Smooth muscle cell (in vitro differentiated cells): ENCODE measurements at regions not wholly inside any gene's neighbourhood (a gene's known extent, or its start where the extent isn't known, plus 50 kb on each side); places are given as distances from the start of the nearest gene placed in this dataset.

Experiments used
- DNase-seq: peaks from one replicate; lab custom pipeline; 2025; ENCODE audit not compliant: unreplicated experiment; lab: John Stamatoyannopoulos, UW
- H2AFZ ChIP-seq: fragments of 200-600 bp; sonication (generic); 2 replicates; pipeline ENCODE4 v1.6.0; 2016; ENCODE audit warnings: antibody characterized with exemption, low read depth, mild to moderate bottlenecking
- H3F3A ChIP-seq: fragments of 200-600 bp; sonication (generic); 2 replicates; pipeline ENCODE4 v1.6.0; 2017; ENCODE audit warnings: antibody characterized with exemption, low read depth
- H3K27ac ChIP-seq: fragments of 200-600 bp; sonication (generic); 2 replicates; pipeline ENCODE4 v1.5.1; 2016; ENCODE audit warnings: low read depth, mild to moderate bottlenecking
- H3K27me3 ChIP-seq: fragments of 200-600 bp; sonication (generic); 2 replicates; pipeline ENCODE4 v1.6.1; 2016; ENCODE audit warnings: low read depth, mild to moderate bottlenecking
- H3K36me3 ChIP-seq: fragments of 200-600 bp; sonication (generic); 2 replicates; pipeline ENCODE4 v1.5.1; 2016; ENCODE audit warnings: low read depth
- H3K4me1 ChIP-seq: fragments of 200-600 bp; sonication (generic); 2 replicates; pipeline ENCODE4 v1.5.1; 2016; ENCODE audit warnings: low read depth
- H3K4me2 ChIP-seq: fragments of 200-600 bp; sonication (generic); 2 replicates; pipeline ENCODE4 v1.6.0; 2016; ENCODE audit warnings: mild to moderate bottlenecking
- H3K4me3 ChIP-seq: fragments of 200-600 bp; sonication (generic); 2 replicates; pipeline ENCODE4 v1.5.1; 2016; ENCODE audit warnings: mild to moderate bottlenecking
- H3K79me2 ChIP-seq: fragments of 200-600 bp; sonication (generic); 2 replicates; pipeline ENCODE4 v1.6.0; 2016; ENCODE audit warnings: low read depth, mild to moderate bottlenecking
- H3K9ac ChIP-seq: fragments of 200-600 bp; sonication (generic); 2 replicates; pipeline ENCODE4 v1.6.0; 2016; ENCODE audit warnings: low read depth
- H3K9me3 ChIP-seq: fragments of 200-600 bp; sonication (generic); replicated peaks from 2 replicates; pipeline ENCODE4 v1.5.1; 2016; ENCODE audit warnings: low read depth
- H4K20me1 ChIP-seq: fragments of 200-600 bp; sonication (generic); 2 replicates; pipeline ENCODE4 v1.6.0; 2016; ENCODE audit warnings: low read depth
- WGBS: methylation state at CpG from one replicate; pipeline ENCODE4 v1.1.7; 2016; ENCODE audit warnings: low lambda C conversion rate; 5-methylcytosine and 5-hydroxymethylcytosine counted together
- TF ChIP-seq, protein P1 (sequence below): fragments of 200-600 bp; sonication (generic); IDR thresholded peaks from 2 replicates; pipeline ENCODE4 v1.5.1; 2017; ENCODE audit warnings: borderline replicate concordance, mild to moderate bottlenecking, antibody characterized with exemption; ENCODE audit not compliant: insufficient read depth, poor library complexity, severe bottlenecking

DNA sequence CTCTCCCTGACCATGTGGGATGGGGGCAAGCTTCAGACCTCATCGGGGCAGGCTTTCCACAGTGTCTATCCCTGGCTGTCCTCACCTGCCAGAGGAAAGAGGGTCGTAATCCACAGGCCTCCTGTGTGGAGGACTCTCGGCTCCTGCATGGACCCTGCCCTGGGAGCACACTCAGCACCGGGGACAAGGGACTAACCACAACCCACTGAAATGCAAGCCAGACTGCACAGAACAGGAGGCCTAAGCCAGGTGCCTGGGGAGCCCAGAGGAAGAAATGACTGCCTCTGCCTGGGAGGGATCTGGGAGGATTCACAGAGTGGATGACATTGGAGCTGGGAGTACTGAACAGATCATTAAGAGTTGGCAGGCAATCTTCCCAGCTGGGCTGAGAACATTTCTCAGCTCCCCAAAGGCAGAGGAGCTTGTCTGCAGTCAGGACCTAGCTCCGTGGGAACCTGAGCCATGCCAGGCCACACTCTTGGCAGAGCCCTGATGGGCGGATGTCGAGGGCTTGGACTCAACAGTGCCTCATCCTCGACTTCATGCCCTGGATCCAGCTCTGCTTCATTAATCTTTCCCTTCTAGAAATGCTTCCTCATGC lies 213.4 kb downstream of the USP6NL start:
- no peaks in the 10 kb centered on the region for H3K9me3 ChIP-seq
- TF ChIP-seq, protein P1, sequence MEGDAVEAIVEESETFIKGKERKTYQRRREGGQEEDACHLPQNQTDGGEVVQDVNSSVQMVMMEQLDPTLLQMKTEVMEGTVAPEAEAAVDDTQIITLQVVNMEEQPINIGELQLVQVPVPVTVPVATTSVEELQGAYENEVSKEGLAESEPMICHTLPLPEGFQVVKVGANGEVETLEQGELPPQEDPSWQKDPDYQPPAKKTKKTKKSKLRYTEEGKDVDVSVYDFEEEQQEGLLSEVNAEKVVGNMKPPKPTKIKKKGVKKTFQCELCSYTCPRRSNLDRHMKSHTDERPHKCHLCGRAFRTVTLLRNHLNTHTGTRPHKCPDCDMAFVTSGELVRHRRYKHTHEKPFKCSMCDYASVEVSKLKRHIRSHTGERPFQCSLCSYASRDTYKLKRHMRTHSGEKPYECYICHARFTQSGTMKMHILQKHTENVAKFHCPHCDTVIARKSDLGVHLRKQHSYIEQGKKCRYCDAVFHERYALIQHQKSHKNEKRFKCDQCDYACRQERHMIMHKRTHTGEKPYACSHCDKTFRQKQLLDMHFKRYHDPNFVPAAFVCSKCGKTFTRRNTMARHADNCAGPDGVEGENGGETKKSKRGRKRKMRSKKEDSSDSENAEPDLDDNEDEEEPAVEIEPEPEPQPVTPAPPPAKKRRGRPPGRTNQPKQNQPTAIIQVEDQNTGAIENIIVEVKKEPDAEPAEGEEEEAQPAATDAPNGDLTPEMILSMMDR: no peak
- no peaks in the 10 kb centered on the region for H3K79me2 ChIP-seq
- H3F3A ChIP-seq: no peaks in the 10 kb centered on the region
- no peaks in the 10 kb centered on the region for H4K20me1 ChIP-seq
- no peak overlapping the region for H3K9ac ChIP-seq
- H3K4me1 ChIP-seq: peaks cover 3% of the 10 kb centered on the region
- no peak overlapping the region for H3K27ac ChIP-seq
- H2AFZ ChIP-seq: no peak overlapping the region
- H3K4me2 ChIP-seq: no peak overlapping the region
- H3K4me3 ChIP-seq: no peak overlapping the region
- WGBS: 88% methylated on average over 8 of the region's 8 CpGs
- no peak for DNase-seq
- H3K27me3 ChIP-seq: no peaks in the 10 kb centered on the region
- H3K36me3 ChIP-seq: no peaks in the 10 kb centered on the region

DNA sequence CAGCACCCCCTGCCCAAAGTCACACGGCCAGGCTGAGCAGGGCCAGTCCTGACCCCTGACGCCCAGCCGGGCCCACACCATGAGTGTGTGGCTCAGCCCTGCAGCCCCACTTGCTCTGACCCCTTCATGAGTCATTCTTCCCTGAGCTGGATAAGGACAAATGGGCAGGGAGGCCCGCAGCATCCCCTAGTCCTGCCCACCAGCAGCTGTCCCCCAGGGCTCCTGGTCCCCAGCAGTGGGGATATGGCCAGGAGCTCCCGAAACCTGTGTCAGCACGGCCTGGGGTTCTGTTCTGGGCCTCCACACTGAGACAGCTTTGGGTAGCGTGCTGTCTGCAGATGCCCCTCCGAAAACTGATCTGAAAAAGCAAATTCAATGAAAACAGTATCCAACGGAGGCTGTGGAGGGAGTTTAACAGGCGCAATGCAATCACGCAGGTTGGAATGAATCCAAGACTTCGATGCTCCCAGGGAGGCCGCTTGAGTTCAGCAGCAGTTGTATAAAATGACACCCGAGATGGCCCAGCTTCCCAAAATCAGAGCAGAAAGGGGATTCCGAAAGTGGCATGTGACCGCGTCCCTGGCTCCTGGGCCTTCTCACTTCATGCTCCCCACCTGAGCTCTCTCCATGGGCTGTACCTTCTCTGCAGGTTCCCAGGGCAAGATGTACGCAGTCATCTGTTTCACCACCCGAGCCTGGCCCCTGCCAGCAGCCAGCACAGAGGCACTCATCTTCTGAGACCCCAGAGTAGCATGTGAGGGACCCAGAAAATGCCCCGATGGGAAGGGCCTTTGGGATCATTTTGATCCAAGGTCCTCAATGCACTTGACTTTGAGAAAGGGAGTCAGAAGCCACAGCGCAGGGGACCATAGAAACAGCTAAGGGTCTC lies 214.1 kb downstream of the USP6NL start:
- Histone ChIP-seq H3K36me3 (no peaks in the 10 kb centered on the region), H3K4me2 (no peak overlapping the region), H3F3A (no peaks in the 10 kb centered on the region), H3K79me2 (no peaks in the 10 kb centered on the region), H3K9me3 (no peaks in the 10 kb centered on the region), H3K4me1 (peaks cover 3% of the 10 kb centered on the region), H4K20me1 (no peaks in the 10 kb centered on the region), H2AFZ (no peak overlapping the region), H3K27me3 (no peaks in the 10 kb centered on the region), H3K9ac (no peak overlapping the region), H3K27ac (no peak overlapping the region), H3K4me3 (no peak overlapping the region)
- TF ChIP-seq, protein P1: no peak
- no peak for DNase-seq
- WGBS: 83% methylated on average over 21 of the region's 21 CpGs

DNA sequence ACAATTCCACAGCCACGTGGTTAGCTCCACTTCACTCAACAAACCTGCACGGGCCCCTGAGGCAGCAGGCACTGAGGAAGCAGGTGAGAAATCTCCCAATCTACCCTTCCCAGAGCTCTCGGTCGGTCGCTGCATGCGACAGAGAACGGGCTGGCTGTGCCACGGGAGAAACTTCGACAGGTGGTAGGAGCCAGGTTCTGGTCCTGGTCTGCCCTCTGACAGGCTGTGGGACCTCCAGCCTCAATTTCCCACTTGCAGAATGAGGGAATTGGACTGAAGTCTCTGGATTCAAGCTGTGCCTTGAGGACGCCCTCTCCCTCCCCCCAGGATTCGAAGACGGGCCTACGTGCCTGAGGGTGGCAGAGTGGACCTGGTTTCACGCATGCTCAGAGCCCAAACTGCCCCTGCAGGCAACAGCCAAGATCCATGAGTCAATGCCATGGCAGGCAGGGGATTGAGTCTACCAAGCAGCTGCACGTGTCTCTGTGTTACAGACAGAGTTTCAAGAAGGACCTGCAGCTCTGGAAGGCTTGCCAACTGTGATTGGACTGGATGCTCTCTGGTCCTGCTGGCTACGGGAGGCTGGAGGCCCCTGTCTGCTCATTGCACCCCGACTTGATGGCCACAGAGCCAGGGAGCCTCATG lies 215.0 kb downstream of the USP6NL start:
- Histone ChIP-seq H4K20me1 (no peaks in the 10 kb centered on the region), H3K79me2 (no peaks in the 10 kb centered on the region), H3K4me2 (no peak overlapping the region), H3K27me3 (no peaks in the 10 kb centered on the region), H3K4me1 (peaks cover 3% of the 10 kb centered on the region), H3K27ac (no peak overlapping the region), H3F3A (no peaks in the 10 kb centered on the region), H2AFZ (no peak overlapping the region), H3K36me3 (no peaks in the 10 kb centered on the region), H3K4me3 (no peak overlapping the region), H3K9ac (no peak overlapping the region), H3K9me3 (no peaks in the 10 kb centered on the region)
- TF ChIP-seq, protein P1: no peak
- DNase-seq: no peak
- 88% methylated on average over 17 of the region's 17 CpGs for WGBS
